SKM-1 (cell line): ENCODE measurements at regions not wholly inside any gene's neighbourhood (a gene's known extent, or its start where the extent isn't known, plus 50 kb on each side); places are given as distances from the start of the nearest gene placed in this dataset.

ENCODE experiments used
- DNase-seq: peaks from one replicate; lab custom pipeline; 2025; ENCODE audit not compliant: unreplicated experiment; lab: John Stamatoyannopoulos, UW

DNA sequence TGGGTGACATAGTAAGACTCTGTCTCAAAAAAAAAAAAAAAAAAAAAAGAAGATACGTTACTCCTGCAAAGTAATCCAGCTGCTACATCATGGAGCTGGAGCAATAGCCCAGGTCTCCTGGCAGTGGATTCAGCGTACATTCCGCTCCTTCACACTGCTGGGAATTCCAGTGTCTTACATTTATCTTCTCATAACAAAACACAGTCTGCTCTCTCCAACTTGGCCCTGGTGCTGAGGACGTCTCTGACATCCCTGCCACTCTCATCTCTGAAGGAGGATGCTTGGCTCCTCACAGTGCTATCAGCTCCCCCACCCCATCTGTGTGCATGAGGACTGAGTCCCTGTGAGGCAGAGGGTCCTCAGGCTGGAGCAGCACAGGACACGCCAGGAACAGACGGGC is 529.8 kb downstream of the CD83 start:
- DNase-seq, result no peak

DNA sequence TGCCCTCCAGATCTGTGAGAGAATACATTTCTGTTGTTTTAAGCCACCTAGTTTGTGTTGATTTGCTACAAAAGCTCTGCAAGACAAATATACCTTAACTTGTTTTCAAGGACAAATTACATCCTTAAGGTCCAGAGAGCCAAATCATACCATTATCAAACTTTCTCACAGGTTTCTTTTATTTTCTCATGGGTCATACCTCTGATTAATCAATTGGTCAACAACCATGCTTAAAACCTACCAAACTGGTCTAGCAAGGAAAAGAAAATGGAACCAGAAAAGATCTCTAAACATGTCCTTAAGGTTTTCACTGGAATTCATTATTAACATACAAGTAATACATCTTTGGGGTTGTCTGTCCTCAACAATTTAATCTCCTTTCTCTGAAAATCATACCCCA is 535.0 kb downstream of the CD83 start:
- no peak for DNase-seq

DNA sequence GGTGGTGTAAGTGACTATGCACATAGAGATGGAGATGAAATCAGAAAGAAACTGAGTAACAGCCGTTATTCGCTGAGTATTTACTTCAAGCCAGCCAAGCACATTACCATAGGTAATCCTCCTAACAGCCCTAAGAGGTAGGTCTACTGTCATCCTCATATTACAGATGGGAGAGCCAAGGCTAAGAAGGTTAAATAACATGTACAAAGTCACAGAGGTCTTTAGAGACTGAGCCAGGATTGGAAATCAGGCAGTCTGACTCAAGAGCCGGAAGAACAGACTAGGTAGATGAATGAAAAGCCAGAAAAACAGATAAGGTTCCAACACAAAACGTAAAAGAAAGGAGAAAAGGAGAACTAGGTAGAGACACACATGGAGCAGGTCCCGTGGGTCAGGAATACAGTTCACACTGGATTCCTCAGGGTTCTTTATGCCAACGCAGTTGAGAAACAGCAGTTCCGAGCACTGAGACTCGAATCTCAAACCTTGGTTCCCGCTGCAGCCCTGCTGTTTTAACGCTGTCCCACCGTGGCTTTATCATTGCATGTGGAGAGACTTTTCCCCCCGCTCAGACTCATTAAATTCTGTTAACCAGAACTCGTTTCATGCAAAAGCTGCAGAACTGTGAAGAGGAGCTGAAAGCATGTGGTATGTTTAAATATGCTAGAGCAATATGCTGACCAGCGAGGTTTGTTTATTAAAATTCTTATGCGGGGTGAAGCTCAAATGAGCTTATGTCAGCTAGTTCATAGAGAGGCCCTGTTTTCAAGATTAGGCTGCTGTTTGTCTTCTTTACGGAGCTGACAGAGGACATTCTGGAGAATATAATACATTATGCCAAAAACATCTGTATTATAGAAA is 537.9 kb downstream of the CD83 start:
- DNase-seq, result no peak

DNA sequence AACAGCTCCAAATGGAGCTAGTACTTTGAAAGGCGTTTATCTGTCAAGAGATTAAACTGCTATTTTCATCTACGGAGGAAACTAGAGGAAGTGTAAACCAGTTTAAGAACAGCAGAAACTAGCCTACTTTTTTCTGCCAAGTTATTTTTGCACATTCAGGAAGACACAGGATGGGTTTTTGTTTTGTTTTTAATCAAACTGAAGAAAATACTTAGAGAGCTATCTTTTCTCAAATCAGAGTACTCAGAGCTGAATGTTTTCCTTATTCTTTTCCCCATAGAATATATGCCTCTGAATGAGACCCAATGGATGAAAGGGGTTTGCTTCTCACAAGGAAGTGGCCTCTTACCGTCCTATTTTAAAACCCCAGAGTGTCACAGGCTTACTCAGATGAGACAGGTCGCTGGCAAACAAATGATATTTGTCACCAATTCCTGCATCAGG is 538.5 kb downstream of the CD83 start:
- no peak for DNase-seq

DNA sequence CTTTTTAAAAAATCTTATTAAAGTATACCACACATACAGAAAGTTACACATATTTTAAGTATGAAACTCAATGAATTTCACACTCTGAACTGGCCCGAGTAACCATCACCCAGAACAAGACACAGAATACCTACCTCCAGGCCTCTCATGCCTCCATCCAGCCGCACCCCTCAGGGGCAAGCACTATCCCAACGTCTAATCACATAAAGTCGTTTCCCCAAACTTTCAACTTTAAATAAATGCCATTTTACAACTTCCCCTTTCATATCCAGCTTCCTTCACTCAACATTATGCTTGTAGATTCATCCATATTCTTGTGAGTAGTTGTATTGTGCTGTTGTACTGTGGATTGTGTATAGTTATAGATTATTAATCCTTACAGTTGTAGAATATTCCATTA is 539.1 kb downstream of the CD83 start:
- DNase-seq, result peak; percentile 47

DNA sequence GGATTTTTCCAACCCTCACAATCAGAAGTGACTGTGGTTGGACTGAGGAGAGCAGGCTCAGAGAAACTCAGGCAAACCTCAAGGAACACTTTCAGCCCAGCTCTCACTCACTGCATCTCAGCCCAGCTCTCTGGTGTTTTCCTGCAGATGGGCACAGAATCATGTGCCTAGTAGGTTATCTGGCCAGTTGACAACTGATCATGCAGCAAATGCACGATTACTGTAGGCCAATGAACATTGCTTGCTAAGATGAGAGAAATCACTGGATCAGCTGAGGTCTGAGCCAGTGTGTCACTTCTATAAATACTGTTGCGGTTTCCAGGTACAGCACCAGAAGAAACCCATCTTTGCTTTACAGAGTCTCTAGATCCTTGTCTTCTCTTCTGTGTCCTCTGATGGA is 540.5 kb downstream of the CD83 start:
- no peak for DNase-seq

DNA sequence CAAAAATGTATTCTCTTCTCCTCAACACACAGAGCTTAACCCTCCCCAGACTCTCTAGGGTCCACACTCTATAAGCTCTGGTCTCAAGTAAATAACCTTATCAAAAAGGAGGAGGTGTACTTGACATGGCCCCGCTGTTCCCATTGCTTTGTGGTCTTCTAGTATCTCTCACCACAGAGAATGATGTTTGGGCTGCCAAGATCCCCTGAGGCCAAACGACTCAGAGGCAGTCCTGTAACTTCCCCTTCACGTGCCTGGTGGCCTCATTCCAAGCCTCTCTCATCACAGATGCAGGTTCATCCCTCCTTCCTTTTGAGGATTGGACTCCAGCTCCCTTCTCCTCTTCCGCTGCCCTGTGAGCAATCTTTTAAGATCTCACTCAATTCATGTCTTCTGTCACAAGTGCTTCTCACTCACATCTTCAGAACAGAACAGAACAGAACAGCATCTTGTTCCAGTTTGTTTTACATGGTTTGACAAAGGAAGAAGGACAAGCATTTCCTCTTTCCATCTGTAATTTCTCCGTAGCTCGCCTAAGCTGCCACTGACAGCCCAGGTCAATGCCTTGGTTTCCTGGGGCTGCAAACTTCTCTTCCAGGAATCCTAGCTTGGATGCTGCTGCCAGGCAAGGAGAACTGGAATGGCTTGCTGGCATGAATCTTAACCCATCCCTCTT is 541.5 kb downstream of the CD83 start:
- DNase-seq, result peak; percentile 55

DNA sequence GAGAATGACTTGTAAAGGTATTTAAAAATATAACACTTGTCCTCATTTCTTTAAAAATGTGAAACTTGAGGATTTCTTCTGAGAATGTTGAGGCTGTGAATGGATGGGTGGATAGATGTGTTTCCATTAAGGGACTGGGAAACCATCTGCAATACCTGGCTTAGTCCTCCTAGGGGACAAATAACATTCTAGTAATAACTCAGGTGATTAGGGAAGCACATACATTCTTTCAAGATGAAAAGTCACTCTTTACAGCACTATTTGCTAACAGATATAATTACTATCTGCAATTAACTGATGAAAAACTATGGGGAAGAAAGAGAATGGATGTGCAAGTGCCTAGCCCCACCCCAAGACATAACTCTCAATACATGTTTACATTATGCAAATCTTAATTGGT is 542.3 kb downstream of the CD83 start:
- DNase-seq, result no peak

DNA sequence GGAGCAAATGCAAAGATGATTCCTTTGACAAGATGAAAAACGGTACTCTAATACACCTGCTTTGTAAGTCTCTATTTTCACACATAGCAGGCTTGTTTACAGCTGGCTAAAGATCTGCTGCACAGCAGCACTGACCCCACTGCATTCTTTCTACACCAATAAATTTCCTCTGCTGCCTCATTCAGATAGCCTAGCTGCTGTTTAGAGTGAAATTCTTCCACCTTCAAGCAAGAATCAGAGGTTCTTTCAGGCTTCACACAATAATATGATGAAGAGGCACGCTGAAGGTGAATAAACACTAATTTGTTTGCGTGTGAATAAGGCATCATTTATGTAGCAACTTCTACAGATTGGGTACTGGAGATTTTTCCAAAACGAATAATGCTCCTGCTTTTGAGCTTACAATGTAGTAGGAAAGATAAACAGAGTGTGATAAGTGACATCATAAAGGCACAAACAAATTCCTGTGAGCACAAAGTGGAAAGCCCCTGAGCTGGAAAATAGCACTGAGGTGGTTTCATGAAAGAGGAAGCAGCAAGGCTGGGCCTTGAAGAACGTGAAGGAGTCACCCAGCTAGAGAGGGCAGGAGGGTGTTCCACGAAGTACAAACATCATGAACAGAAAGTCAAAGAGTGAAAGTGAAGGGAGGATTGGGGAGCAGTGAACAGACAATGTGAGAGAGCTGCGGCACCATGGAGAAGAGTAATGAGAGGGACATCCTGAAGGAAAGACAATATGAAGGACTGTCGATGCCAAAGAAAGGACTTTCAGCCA is 543.4 kb downstream of the CD83 start:
- peak; percentile 22 for DNase-seq

DNA sequence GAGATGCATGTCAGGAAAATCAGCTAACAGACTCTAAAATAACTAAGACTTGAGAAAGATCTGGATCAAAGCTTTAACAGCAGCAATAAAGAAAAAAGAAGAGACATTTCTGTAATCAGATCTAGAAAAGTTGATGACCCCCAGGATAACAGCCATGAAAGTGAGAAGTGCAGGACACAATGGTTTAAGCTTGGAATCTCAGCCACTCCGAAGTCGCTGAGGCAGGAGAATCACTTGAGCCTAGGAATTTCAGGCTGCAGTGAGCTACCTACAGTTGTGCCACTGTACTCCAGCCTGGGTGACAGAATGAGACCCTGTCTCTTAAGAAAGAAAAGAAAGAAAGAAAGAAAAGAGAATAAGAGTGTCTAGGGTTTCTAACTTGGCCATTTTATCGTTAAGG is 544.1 kb downstream of the CD83 start:
- DNase-seq, result no peak

DNA sequence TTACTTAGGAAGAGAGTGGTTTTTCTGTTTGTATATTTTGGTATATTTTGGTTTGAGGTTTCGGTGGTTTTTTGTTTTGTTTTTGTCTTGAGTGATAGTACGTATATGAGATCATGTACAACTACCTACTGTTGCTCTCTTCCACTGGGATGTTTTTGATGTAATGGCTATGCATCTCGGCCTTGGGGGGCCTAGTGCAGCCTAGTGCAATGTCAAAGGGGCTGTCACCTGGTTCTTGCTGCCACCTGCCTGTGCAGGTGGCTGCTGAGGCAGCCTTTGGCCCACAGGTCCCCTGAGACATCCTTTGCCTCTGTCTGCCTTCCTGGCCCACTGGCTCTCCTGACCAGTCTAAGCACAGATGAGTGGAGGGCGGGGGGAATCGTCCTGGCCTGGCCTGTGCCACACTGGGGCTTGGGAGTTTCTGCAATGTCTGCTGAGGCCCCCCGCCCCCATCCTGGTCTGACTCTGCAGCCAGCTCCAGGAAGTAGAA is 546.6 kb downstream of the CD83 start:
- no peak for DNase-seq

DNA sequence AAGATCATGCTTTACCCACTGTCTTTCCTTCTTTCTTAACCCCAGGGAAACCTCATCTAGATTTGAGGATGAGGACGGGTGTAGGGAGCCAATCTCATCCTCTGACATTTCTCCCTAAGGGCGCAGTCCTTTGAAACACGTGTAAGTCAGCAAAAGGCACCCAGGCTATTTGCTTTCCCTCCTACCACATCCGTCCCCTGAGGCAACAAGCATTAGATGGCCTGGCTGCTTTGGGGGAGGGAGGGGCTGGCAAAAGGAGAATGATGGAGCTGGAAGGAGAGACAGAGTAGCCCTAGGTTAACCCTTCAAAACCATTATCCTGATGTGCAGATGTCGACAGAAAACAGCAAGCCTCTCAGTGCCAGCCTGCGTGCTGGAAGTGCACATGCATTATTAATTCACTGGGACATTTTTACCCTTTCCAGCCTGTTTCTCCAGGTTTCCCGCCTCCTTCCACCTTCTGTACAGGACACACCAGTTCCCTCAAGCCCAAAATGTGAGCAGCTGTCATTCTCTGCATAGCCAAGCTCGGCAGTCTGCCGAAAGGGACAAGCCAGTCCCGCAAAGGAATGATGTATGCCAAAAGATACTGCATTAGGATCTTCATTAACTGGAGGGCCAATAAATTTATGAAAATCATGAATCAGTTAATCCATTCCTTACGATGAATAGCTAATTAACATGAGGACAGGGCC is 547.2 kb downstream of the CD83 start:
- DNase-seq, result no peak

DNA sequence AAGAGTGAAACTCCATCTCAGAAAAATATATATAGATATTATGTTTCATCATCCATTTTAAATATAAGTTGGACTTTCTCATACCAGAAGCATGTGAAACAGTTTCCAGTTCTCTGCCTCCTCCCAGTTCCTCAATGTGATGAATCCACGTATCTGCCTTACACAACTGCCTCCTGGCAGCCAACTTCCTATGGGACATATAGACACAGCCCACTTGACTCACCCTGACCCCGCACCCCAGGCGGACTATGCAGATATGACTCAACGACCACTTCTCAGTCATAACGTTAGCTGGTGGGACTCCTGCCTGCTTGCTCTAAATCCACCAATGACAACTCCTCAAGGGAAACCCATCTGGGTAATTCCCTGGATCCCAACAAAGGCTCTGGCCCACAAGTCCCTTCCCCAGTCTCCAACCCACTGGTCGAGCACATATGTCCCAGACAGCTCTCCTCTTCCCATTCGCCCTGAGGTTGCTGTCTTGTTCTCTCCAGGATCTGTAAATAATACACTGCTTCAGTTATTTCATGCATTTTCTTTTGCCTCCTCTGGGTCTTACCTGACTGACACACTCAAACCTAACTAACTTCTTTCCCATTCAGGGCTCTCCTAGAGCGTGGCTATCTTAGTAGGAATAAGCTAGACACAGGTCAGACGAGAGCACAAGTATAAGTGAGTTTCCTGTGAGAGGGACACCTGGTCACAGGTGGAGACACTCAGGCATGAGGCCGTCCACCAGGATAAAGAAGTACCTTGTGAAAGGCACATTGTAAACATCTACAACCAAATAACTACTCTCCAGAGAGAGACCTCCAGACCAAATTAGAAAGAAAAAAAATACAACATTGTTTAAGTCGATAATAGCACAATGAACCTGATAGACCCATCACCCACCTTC is 548.5 kb downstream of the CD83 start:
- DNase-seq, result no peak

DNA sequence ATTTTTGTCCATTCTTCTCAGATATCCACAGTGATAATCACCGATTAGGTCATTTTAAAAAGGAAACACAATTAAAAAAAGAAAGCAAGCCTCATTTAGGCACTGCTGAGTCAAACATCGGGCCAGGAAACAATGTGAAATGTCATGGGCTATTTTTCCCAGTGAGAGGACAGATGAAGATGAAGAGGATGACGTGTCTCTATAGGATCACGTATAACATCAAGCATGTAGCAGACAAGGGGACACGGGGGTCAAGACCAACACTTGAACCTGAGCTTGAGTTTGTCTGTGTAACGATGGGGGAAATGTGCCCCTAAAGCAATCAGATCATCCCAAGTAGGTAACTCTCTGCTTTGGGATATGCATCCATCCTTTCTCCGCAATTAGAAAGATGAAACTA is 553.2 kb downstream of the CD83 start:
- no peak for DNase-seq

DNA sequence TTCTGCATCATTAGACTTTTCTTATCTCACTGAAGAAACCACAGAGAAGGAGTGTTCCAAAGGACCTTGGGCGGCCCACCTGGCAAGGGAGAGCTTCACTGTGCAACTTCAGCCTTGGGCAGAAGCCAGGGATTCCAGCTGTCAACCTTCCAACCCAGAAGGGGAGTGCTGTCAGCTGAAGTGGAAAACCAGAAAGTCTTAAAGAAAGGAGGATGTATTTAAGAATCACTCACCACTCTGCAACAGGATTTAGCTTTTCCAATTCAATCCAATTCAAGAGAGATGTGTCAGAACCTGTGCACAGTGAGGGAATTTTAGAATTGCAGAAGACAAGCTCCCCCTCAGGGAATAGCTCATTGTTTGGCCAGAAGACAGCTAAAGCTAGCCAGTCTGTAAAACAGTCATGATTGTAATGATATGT is 553.7 kb downstream of the CD83 start:
- no peak for DNase-seq

DNA sequence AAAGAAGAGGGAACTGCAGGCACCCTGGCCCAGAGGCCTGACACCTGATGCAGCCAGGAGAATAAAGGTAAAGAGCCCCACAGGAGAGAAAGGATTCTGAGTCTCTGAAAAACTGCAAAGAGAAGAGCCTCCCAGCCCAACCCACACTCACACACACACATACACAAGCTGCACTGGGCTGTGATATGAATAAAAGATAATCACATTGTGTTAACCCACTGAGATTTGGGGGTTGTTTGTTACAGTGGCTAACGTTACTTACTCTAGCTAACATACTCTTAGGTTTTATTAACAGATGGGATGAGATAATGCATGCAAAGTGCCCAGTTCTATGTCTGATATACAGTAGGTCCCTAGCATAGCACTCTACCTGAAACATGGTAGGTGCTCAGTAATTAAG is 554.4 kb downstream of the CD83 start:
- no peak for DNase-seq

DNA sequence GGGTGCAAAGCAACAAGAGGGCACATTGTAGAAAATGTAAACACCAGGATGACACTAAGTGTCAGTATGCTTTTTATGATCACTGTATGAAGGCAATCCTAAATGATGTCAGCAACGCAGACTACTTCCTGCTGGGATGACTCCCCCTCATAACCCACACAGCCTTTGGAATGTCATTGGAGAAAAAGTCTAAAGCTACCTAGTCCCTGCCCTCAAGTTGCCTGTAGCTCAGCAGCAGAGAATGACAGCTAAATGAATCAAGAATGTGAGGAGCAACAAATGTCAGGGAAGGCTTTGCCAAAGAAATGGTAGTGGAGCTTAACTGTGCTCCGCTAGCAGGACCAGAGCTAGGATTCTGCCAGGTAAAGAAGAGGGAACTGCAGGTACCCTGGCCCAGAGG is 555.6 kb downstream of the CD83 start:
- no peak for DNase-seq

DNA sequence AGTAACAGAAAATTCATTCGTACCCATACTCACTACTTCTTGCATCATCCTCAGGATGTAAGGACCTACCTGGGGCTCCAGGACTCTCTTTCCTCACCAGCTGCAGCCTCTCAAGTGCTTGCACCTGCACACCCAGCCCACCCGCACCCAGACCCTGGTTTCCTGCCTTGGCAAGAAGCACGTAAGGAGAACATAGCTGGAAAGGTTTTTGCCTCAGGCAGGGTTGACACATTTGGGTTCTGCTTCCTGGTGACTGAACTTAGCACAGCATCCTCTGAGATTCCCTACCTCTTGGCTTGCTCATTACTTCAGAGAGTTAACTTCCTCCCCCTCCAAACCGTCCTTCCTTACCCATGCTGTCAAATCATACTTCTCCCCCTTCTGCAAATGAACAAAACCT is 556.9 kb downstream of the CD83 start:
- DNase-seq, result no peak

DNA sequence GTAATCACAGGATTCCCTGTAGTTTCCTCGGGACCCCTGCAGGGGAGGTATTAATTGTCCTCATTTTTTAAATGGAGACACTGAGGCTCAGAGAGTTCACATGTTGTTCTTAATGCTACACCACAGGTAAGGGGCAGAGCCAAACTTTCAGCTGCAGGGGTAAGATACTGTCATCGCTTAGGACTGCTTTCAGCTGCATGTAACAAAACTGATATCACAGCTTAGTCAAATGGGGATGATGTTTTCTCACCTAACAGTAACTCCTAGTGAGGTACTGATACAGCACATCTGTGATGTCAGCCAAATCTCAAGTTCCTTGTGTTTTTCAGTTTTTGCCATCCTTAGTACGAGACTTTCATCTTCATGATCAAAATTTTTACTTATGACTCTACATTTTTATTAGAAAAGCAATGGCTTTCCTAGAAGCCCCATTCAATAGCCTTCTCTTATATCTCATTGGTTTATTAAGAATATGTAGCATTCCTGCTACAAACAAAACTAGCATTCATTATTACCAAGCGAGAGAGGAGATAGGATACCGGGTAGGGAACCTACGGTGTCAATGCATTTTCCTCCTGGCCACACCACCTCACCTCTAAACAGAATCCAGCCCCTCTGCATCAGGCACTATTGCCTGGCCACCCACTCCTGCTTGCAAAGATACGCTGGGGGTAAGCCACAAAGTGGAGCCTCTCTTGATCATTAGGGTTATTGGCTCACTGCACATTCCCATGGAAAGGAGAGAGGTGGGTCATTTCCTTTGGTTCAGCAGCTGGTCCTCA is 557.5 kb downstream of the CD83 start:
- no peak for DNase-seq
